OCI-M2 (cell line): ENCODE measurements at regions not wholly inside any gene's neighbourhood (a gene's known extent, or its start where the extent isn't known, plus 50 kb on each side); places are given as distances from the start of the nearest gene placed in this dataset.
"Not testable (repeated sequence)": the region's sequence is repeated elsewhere in the genome, so short reads cannot be mapped to it uniquely, and the experiment has no call there.

ENCODE experiments used
- DNase-seq: peaks from one replicate; lab custom pipeline; 2025; ENCODE audit not compliant: unreplicated experiment; lab: John Stamatoyannopoulos, UW

- DNase-seq = no peak
These were observed 253.5 kb downstream of the ZIC1 start for GRCh38 chr3:147662705-147663104.

- no peak for DNase-seq
These were observed 259.9 kb downstream of the ZIC1 start for GRCh38 chr3:147669077-147669476.

- no peak for DNase-seq
These were observed 262.9 kb downstream of the ZIC1 start for GRCh38 chr3:147672035-147672434.

- no peak for DNase-seq
These were observed 263.3 kb downstream of the ZIC1 start for GRCh38 chr3:147672436-147672835.

- DNase-seq = no peak
These were observed 266.6 kb downstream of the ZIC1 start for GRCh38 chr3:147675761-147676160.

- DNase-seq = no peak
These were observed 271.8 kb downstream of the ZIC1 start for GRCh38 chr3:147680837-147681483.

GRCh38 chr3:147688868-147689267 lies 279.7 kb downstream of the ZIC1 start:
- no peak for DNase-seq

GRCh38 chr3:147699175-147699838 lies 290.1 kb downstream of the ZIC1 start:
- DNase-seq = no peak

GRCh38 chr3:147701195-147701594 lies 292.0 kb downstream of the ZIC1 start:
- DNase-seq = no peak

- DNase-seq = no peak
These were observed 293.3 kb downstream of the ZIC1 start for GRCh38 chr3:147702509-147702908.

GRCh38 chr3:147705651-147706051 lies 296.5 kb downstream of the ZIC1 start:
- no peak for DNase-seq

- DNase-seq = not testable (repeated sequence)
These were observed 301.6 kb downstream of the ZIC1 start for GRCh38 chr3:147710753-147711152.

GRCh38 chr3:147712357-147712756 lies 303.2 kb downstream of the ZIC1 start:
- DNase-seq = no peak

- not testable (repeated sequence) for DNase-seq
These were observed 303.6 kb downstream of the ZIC1 start for GRCh38 chr3:147712758-147713157.

- DNase-seq = no peak
These were observed 304.3 kb downstream of the ZIC1 start for GRCh38 chr3:147713234-147714133.

- DNase-seq = no peak
These were observed 320.5 kb downstream of the ZIC1 start for GRCh38 chr3:147729641-147730040.

- no peak for DNase-seq
These were observed 321.1 kb downstream of the ZIC1 start for GRCh38 chr3:147730284-147730683.

- no peak for DNase-seq
These were observed 324.1 kb downstream of the ZIC1 start for GRCh38 chr3:147733217-147733616.

GRCh38 chr3:147735616-147736015 lies 326.5 kb downstream of the ZIC1 start:
- no peak for DNase-seq

GRCh38 chr3:147736226-147736625 lies 327.1 kb downstream of the ZIC1 start:
- DNase-seq = no peak

- no peak for DNase-seq
These were observed 328.2 kb downstream of the ZIC1 start for GRCh38 chr3:147737376-147737775.

GRCh38 chr3:147740928-147741327 lies 331.8 kb downstream of the ZIC1 start:
- DNase-seq = no peak
